ENCODE measurements at regions not wholly inside any gene's neighbourhood (a gene's known extent, or its start where the extent isn't known, plus 50 kb on each side); places are given as distances from the start of the nearest gene placed in this dataset.

- no peaks in the 10 kb centered on the region for H4K20me1 ChIP-seq (ENCODE audit: low read depth)
- no peaks in the 10 kb centered on the region for H3K27me3 ChIP-seq
- no peaks in the 10 kb centered on the region for H3F3A ChIP-seq (ENCODE audit: low read depth)
- no peak overlapping the region for H3K4me2 ChIP-seq
- H3K9ac ChIP-seq = no peak overlapping the region
- H3K9me3 ChIP-seq (ENCODE audit: low read depth) = no peaks in the 10 kb centered on the region
- H3K4me3 ChIP-seq = no peak overlapping the region
- no peak overlapping the region for H3K27ac ChIP-seq
- H3K4me1 ChIP-seq = no peaks in the 10 kb centered on the region
- H3K36me3 ChIP-seq = no peaks in the 10 kb centered on the region
- H3K27me3 Mint-ChIP-seq (ENCODE audit: insufficient read depth, low read depth) = peaks cover 2% of the 10 kb centered on the region
- no peaks in the 10 kb centered on the region for H3K79me2 ChIP-seq (ENCODE audit: low read depth)
- no peak overlapping the region for H3K4me3 Mint-ChIP-seq
- no peak for DNase-seq (ENCODE audit: low spot score)
- H3K9me3 Mint-ChIP-seq = peaks cover 21% of the 10 kb centered on the region
- H2AFZ ChIP-seq (replicated peaks) = no peak overlapping the region
- H3K4me1 Mint-ChIP-seq = no peaks in the 10 kb centered on the region
- no peaks in the 10 kb centered on the region for H3K36me3 Mint-ChIP-seq
- TF ChIP-seq CTCF (IDR thresholded peaks at IDR 0.05) = no peak
- TF ChIP-seq EZH2phosphoT487 (IDR thresholded peaks at IDR 0.05) = no peak
- no peak for TF ChIP-seq EZH2 (IDR thresholded peaks at IDR 0.05)
- H3K27ac Mint-ChIP-seq = no peak overlapping the region
These were observed 524.9 kb downstream of the SLITRK5 start for GRCh38 chr13:88196106-88196505.

- TF ChIP-seq EZH2 (IDR thresholded peaks at IDR 0.05) (no peak), CTCF (IDR thresholded peaks at IDR 0.05) (no peak), EZH2phosphoT487 (IDR thresholded peaks at IDR 0.05) (no peak)
- no peaks in the 10 kb centered on the region for H3K27me3 Mint-ChIP-seq (ENCODE audit: insufficient read depth, low read depth)
- no peak overlapping the region for H3K27ac ChIP-seq
These were observed 546.2 kb downstream of the SLITRK5 start for GRCh38 chr13:88217372-88217771.

DNA sequence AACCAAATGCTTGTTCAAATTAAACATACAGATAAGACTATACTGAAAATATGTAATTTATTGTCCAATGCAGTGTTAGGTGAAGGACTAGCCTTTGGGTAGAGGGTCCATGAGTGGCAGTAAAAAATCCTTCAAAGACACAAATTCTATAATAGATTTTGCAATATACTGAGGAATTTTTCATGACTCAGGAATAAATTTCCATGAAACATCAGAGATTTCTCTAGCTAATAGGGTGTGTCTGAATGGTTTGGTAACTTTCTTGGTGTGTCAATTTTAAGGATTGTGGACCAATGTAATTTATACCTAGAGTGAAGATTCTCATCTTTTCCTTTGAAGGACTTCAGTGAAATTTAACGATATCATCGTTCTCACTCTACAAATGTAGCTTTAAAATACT is 546.7 kb downstream of the SLITRK5 start:
- H3K4me3 ChIP-seq = no peak overlapping the region
- H3K4me1 ChIP-seq = no peaks in the 10 kb centered on the region
- no peaks in the 10 kb centered on the region for H3F3A ChIP-seq (ENCODE audit: low read depth)
- Mint-ChIP-seq H3K9me3 (no peaks in the 10 kb centered on the region), H3K4me1 (no peaks in the 10 kb centered on the region), H3K4me3 (no peak overlapping the region), H3K27me3 (ENCODE audit: insufficient read depth, low read depth) (no peaks in the 10 kb centered on the region), H3K36me3 (no peaks in the 10 kb centered on the region), H3K27ac (no peak overlapping the region)
- H4K20me1 ChIP-seq (ENCODE audit: low read depth) = no peaks in the 10 kb centered on the region
- DNase-seq (ENCODE audit: low spot score) = no peak
- no peak overlapping the region for H3K27ac ChIP-seq
- no peaks in the 10 kb centered on the region for H3K36me3 ChIP-seq
- no peak overlapping the region for H3K4me2 ChIP-seq
- no peaks in the 10 kb centered on the region for H3K79me2 ChIP-seq (ENCODE audit: low read depth)
- H2AFZ ChIP-seq (replicated peaks) = no peak overlapping the region
- TF ChIP-seq EZH2phosphoT487 (IDR thresholded peaks at IDR 0.05) = no peak
- no peak for TF ChIP-seq CTCF (IDR thresholded peaks at IDR 0.05)
- no peak for TF ChIP-seq EZH2 (IDR thresholded peaks at IDR 0.05)
- no peaks in the 10 kb centered on the region for H3K9me3 ChIP-seq (ENCODE audit: low read depth)
- H3K27me3 ChIP-seq = no peaks in the 10 kb centered on the region
- H3K9ac ChIP-seq = no peak overlapping the region

More at GRCh38 chr13:88217372-88217771, 546.2 kb downstream of the SLITRK5 start:
- H3K9me3 ChIP-seq (ENCODE audit: low read depth) = no peaks in the 10 kb centered on the region
- no peaks in the 10 kb centered on the region for H3K27me3 ChIP-seq
- no peaks in the 10 kb centered on the region for H4K20me1 ChIP-seq (ENCODE audit: low read depth)
- no peak overlapping the region for H3K4me2 ChIP-seq
- Mint-ChIP-seq H3K9me3 (no peaks in the 10 kb centered on the region), H3K4me3 (no peak overlapping the region), H3K27ac (no peak overlapping the region), H3K36me3 (no peaks in the 10 kb centered on the region), H3K4me1 (no peaks in the 10 kb centered on the region)
- H2AFZ ChIP-seq (replicated peaks) = no peak overlapping the region
- H3K36me3 ChIP-seq = no peaks in the 10 kb centered on the region
- H3K4me3 ChIP-seq = no peak overlapping the region
- no peaks in the 10 kb centered on the region for H3K79me2 ChIP-seq (ENCODE audit: low read depth)
- H3K9ac ChIP-seq = no peak overlapping the region
- H3F3A ChIP-seq (ENCODE audit: low read depth) = no peaks in the 10 kb centered on the region
- DNase-seq (ENCODE audit: low spot score) = no peak
- no peaks in the 10 kb centered on the region for H3K4me1 ChIP-seq

Measured in neural progenitor cell (in vitro differentiated cells).